Brain microvascular endothelial cell (primary cell): ENCODE measurements at regions not wholly inside any gene's neighbourhood (a gene's known extent, or its start where the extent isn't known, plus 50 kb on each side); places are given as distances from the start of the nearest gene placed in this dataset.

ENCODE experiments used
- DNase-seq: peaks from one replicate; pipeline ENCODE4 v3.0.0-alpha.2; 2020
- H3K27ac ChIP-seq: fragments of 250-450 bp; sonication (Bioruptor Pico); 2 replicates; pipeline ENCODE4 v1.5.1; 2020; ENCODE audit warnings: mild to moderate bottlenecking, moderate library complexity
- H3K27me3 ChIP-seq: fragments of 250-450 bp; sonication (Bioruptor Pico); replicated peaks from 2 replicates; pipeline ENCODE4 v1.5.1; 2020; ENCODE audit warnings: mild to moderate bottlenecking
- H3K36me3 ChIP-seq: fragments of 250-450 bp; sonication (Bioruptor Pico); replicated peaks from 2 replicates; pipeline ENCODE4 v1.5.1; 2020; ENCODE audit warnings: mild to moderate bottlenecking
- H3K4me3 ChIP-seq: 2 replicates; pipeline ENCODE4 v1.5.1; 2011; ENCODE audit warnings: low read depth, mild to moderate bottlenecking, control low read depth, low read length, moderate library complexity
- in situ Hi-C: cut with HindIII; loops from 2 replicates; pipeline ENCODE4 v1.10.0; 2017; ENCODE audit warnings: low sequenced_read_pairs, low pct_ligation_motif_present
- TF ChIP-seq, protein P1 (sequence below): IDR thresholded peaks from 2 replicates; pipeline ENCODE4 v1.5.1; 2011; ENCODE audit warnings: low read depth, mild to moderate bottlenecking, moderate library complexity, low read length, control low read depth, inconsistent platforms; ENCODE audit errors: missing control alignments

DNA sequence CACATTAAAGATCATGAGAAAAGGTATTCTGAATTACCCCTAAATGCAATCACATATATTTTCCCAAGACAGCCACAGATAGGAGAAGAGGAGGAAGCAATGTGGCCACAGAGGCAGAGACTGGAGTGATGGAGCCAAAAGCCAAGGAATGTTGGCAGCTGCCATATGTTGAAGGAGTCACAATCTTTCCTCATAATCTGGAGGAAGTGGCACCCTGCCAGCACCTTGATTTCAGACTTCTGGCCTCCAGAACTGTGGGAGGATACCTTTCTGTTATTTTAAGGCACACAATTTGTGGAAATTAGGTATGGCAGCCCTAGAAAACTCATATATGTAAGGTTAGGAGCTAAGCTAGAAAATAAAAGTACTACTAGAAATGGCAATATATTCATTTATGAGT, 139.9 kb upstream of the GAS1 start:
- TF ChIP-seq, protein P1, sequence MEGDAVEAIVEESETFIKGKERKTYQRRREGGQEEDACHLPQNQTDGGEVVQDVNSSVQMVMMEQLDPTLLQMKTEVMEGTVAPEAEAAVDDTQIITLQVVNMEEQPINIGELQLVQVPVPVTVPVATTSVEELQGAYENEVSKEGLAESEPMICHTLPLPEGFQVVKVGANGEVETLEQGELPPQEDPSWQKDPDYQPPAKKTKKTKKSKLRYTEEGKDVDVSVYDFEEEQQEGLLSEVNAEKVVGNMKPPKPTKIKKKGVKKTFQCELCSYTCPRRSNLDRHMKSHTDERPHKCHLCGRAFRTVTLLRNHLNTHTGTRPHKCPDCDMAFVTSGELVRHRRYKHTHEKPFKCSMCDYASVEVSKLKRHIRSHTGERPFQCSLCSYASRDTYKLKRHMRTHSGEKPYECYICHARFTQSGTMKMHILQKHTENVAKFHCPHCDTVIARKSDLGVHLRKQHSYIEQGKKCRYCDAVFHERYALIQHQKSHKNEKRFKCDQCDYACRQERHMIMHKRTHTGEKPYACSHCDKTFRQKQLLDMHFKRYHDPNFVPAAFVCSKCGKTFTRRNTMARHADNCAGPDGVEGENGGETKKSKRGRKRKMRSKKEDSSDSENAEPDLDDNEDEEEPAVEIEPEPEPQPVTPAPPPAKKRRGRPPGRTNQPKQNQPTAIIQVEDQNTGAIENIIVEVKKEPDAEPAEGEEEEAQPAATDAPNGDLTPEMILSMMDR: no peak
- H3K36me3 ChIP-seq: no peaks in the 10 kb centered on the region
- H3K27ac ChIP-seq: no peak overlapping the region
- no peak for DNase-seq
- no peak overlapping the region for H3K4me3 ChIP-seq
- in situ Hi-C loops: no loop called here
- no peaks in the 10 kb centered on the region for H3K27me3 ChIP-seq

DNA sequence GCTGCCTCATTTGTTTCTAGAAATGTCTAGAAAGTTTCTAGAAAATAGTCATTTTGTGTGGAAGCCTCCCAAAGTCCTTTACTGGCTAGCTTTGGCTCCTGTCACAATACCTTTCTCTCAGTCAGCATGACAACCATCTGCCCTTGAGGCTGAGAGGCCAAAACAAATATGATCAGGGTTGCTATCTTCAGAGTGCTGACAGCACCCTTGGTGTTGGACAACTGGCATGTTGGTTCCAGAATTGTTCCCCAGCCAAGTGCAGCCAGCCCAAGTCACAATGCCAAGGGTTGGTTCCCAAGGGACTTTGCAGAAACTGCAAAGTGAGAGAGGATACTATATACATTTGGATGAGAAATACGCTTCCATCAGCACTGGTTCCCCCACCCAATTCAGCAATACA, 140.9 kb upstream of the GAS1 start:
- no peak for DNase-seq
- no peak overlapping the region for H3K4me3 ChIP-seq
- no peaks in the 10 kb centered on the region for H3K36me3 ChIP-seq
- in situ Hi-C loops: no loop called here
- TF ChIP-seq, protein P1: no peak
- no peak overlapping the region for H3K27ac ChIP-seq
- no peaks in the 10 kb centered on the region for H3K27me3 ChIP-seq

DNA sequence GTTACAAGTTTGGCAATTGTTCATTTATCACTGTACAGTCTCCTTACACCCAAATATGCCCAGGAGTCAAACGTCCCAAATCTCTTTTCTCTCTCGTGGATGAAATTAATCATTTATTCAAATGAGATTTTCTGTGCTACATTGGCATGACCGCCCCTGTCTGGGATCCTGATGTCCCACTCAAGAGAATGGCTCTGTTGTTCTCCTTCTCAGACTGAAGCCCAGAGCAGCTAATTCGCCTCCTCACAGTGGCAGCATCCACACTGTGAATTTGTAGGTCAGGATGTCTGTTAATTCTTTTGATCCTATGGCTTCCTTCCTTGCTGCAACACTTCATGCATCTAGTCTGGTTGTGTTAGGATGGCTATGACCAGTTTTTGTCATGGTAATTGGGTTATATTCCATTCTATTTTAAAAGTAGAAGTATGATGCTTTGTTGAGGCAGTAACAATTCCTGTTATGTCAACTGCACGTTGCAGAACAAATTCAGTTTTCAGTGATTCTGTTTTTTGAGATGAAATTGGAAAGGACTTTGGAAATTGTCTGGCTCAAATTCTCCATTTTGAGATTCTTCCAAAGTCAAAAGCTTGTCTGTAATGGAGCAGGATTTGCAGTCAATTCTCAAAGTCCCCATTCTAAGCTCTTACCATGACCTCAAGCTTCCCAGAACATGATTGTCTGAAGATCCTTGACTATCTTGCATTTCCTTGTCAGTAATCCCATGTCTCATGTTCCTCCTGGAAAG, 141.5 kb upstream of the GAS1 start:
- in situ Hi-C loops: no loop called here
- Histone ChIP-seq H3K27ac (no peak overlapping the region), H3K4me3 (no peak overlapping the region), H3K27me3 (no peaks in the 10 kb centered on the region), H3K36me3 (no peaks in the 10 kb centered on the region)
- TF ChIP-seq, protein P1: no peak
- no peak for DNase-seq

DNA sequence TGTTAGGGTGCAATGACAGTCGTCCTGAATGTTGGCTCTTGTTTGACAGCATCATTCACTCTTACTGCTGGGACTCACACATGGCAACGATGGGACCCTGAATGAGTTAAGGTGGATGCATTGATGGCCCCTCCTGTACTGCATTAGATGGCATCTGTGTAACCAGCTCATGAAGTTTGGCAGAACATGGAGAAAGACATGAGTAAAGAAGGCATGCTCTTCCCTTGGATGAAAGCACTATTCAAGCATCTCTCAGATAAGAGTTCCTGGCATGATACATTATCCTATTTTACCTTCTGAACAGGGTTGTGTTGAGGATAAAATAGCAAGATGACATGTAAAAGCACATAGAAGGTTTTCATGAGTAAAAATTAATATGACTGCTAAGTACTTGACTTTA, 142.2 kb upstream of the GAS1 start:
- DNase-seq: no peak
- no peaks in the 10 kb centered on the region for H3K36me3 ChIP-seq
- in situ Hi-C loops: no loop called here
- no peak overlapping the region for H3K4me3 ChIP-seq
- H3K27ac ChIP-seq: no peak overlapping the region
- TF ChIP-seq, protein P1: no peak
- no peaks in the 10 kb centered on the region for H3K27me3 ChIP-seq

DNA sequence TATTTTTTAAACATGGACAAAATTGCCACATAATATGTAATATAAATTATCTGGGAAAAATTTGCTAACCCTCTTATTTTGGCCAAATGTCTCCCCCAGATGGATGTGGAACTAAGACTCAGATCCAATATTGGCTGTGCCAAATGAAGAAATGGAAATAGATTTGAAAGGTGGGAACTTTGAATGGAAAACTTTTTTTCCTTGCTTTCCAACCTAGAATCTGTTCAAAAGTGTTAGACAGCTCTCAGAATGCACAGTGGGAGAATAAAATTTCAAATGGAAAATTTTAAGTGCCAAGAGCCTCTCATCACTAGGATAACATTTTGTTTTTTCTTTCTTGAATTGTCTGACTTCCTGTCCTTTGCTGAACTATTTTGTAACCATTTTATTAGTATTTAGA, 142.6 kb upstream of the GAS1 start:
- DNase-seq: no peak
- in situ Hi-C loops: no loop called here
- Histone ChIP-seq H3K27me3 (no peaks in the 10 kb centered on the region), H3K27ac (no peak overlapping the region), H3K36me3 (no peaks in the 10 kb centered on the region), H3K4me3 (no peak overlapping the region)
- TF ChIP-seq, protein P1: no peak

DNA sequence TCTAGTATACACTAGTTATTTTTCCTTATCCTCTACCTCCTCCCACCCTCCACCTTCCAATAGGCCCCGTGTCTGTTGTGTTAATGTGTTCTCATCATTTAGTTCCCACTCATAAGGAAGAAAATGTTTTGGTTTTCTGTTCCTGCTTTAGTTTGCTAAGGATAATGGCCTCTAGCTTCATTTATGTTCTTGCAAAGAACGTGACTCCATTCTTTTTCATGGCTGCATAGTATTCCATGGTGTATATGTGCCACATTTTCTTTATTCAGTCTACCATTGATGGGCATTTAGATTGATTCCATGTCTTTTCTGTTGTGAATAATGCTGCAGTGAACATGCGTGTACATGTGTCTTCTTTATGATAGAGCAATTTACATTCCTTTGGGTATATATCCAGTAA, 146.5 kb upstream of the GAS1 start:
- H3K4me3 ChIP-seq: no peak overlapping the region
- H3K27me3 ChIP-seq: no peaks in the 10 kb centered on the region
- in situ Hi-C loops: no loop called here

More for the DNA sequence above, 146.5 kb upstream of the GAS1 start:
- H3K36me3 ChIP-seq: no peaks in the 10 kb centered on the region
- H3K27ac ChIP-seq: no peak overlapping the region
- TF ChIP-seq, protein P1: no peak
- no peak for DNase-seq
